ENCODE measurements at regions not wholly inside any gene's neighbourhood (a gene's known extent, or its start where the extent isn't known, plus 50 kb on each side); places are given as distances from the start of the nearest gene placed in this dataset.
"Not testable (repeated sequence)": the region's sequence is repeated elsewhere in the genome, so short reads cannot be mapped to it uniquely, and the experiment has no call there.

GRCh38 chr4:127364397-127364796 lies 268.4 kb upstream of the INTU start:
- no peak for TF ChIP-seq CTCF (IDR thresholded peaks at IDR 0.05; ENCODE audit: low read depth, low read length, missing control alignments)
- H3K27ac ChIP-seq, result no peak overlapping the region
- in situ Hi-C loops (cut with HindIII; ENCODE audit: low pct_ligation_motif_present, low sequenced_read_pairs), result no loop called here

GRCh38 chr4:127364911-127365310 lies 267.8 kb upstream of the INTU start:
- Histone ChIP-seq H3K27me3 (replicated peaks) (no peaks in the 10 kb centered on the region), H3K4me3 (ENCODE audit: low read depth, low read length) (no peak overlapping the region), H3K27ac (no peak overlapping the region), H3K36me3 (replicated peaks) (no peaks in the 10 kb centered on the region)
- no peak for TF ChIP-seq CTCF (IDR thresholded peaks at IDR 0.05; ENCODE audit: low read depth, low read length, missing control alignments)
- DNase-seq, result no peak
- in situ Hi-C loops (cut with HindIII; ENCODE audit: low pct_ligation_motif_present, low sequenced_read_pairs), result no loop called here

More at GRCh38 chr4:127364397-127364796, 268.4 kb upstream of the INTU start:
- DNase-seq, result no peak
- H3K27me3 ChIP-seq (replicated peaks), result no peaks in the 10 kb centered on the region
- H3K36me3 ChIP-seq (replicated peaks), result no peaks in the 10 kb centered on the region
- H3K4me3 ChIP-seq (ENCODE audit: low read depth, low read length), result no peak overlapping the region

GRCh38 chr4:127370604-127371003 lies 262.2 kb upstream of the INTU start:
- no peak for TF ChIP-seq CTCF (IDR thresholded peaks at IDR 0.05; ENCODE audit: low read depth, low read length, missing control alignments)

GRCh38 chr4:127379499-127379898 lies 253.3 kb upstream of the INTU start:
- Histone ChIP-seq H3K27me3 (replicated peaks) (no peaks in the 10 kb centered on the region), H3K4me3 (ENCODE audit: low read depth, low read length) (no peak overlapping the region), H3K36me3 (replicated peaks) (no peaks in the 10 kb centered on the region), H3K27ac (no peak overlapping the region)
- DNase-seq, result no peak
- in situ Hi-C loops (cut with HindIII; ENCODE audit: low pct_ligation_motif_present, low sequenced_read_pairs), result no loop called here
- TF ChIP-seq CTCF (IDR thresholded peaks at IDR 0.05; ENCODE audit: low read depth, low read length, missing control alignments), result no peak

More at GRCh38 chr4:127370604-127371003, 262.2 kb upstream of the INTU start:
- H3K27ac ChIP-seq, result no peak overlapping the region
- H3K27me3 ChIP-seq (replicated peaks), result no peaks in the 10 kb centered on the region
- H3K4me3 ChIP-seq (ENCODE audit: low read depth, low read length), result no peak overlapping the region
- DNase-seq, result no peak
- in situ Hi-C loops (cut with HindIII; ENCODE audit: low pct_ligation_motif_present, low sequenced_read_pairs), result no loop called here
- no peaks in the 10 kb centered on the region for H3K36me3 ChIP-seq (replicated peaks)

- H3K4me3 ChIP-seq (ENCODE audit: low read depth, low read length); DNase-seq; in situ Hi-C loops (cut with HindIII; ENCODE audit: low pct_ligation_motif_present, low sequenced_read_pairs); H3K27me3 ChIP-seq (replicated peaks); H3K36me3 ChIP-seq (replicated peaks); H3K27ac ChIP-seq: not testable (repeated sequence)
These were observed 252.8 kb upstream of the INTU start for GRCh38 chr4:127379948-127380347.

GRCh38 chr4:127383666-127384065 lies 249.1 kb upstream of the INTU start:
- no peak overlapping the region for H3K27ac ChIP-seq
- no peaks in the 10 kb centered on the region for H3K36me3 ChIP-seq (replicated peaks)
- no peak for TF ChIP-seq CTCF (IDR thresholded peaks at IDR 0.05; ENCODE audit: low read depth, low read length, missing control alignments)
- no peaks in the 10 kb centered on the region for H3K27me3 ChIP-seq (replicated peaks)
- in situ Hi-C loops (cut with HindIII; ENCODE audit: low pct_ligation_motif_present, low sequenced_read_pairs), result no loop called here
- no peak for DNase-seq
- H3K4me3 ChIP-seq (ENCODE audit: low read depth, low read length), result no peak overlapping the region
